HepG2 (cell line): ENCODE measurements at regions not wholly inside any gene's neighbourhood (a gene's known extent, or its start where the extent isn't known, plus 50 kb on each side); places are given as distances from the start of the nearest gene placed in this dataset.

Source experiments
- ATAC-seq: fragments of 200-7000 bp; cut with Tn5 transposase; 3 replicates; pipeline ENCODE4 v1.9.1; 2020; ENCODE audit warnings: mild to moderate bottlenecking, moderate library complexity
- BruUV-seq: library from RNA; stranded (reverse); fragments of 400-500 nt; replicated peaks from 2 replicates; lab custom pipeline; 2021; lab: Mats Ljungman, UMichigan
- CTCF ChIA-PET: fragments of 300-600 bp; formaldehyde crosslinking; extraction: SDS; loops from one replicate; lab custom pipeline; 2021; ENCODE audit warnings: low total read pairs, inconsistent platforms, low intra/inter-chr PET ratio; lab: Yijun Ruan, JAX
- POLR2A ChIA-PET: fragments of 350-600 bp; sonication (Branson Sonifier 250); formaldehyde crosslinking; loops from one replicate; lab custom pipeline; 2020; ENCODE audit warnings: antibody characterized with exemption, inconsistent platforms; lab: Yijun Ruan, JAX
- DNase-seq: peaks from one replicate; pipeline ENCODE4 v3.0.0-alpha.2; 2015; ENCODE audit warnings: low spot score
- FAIRE-seq: peaks from 3 replicates; lab custom pipeline; 2011; peaks lifted over from hg19 to GRCh38; lab: Jason Lieb, UNC
- H2AFZ ChIP-seq: one replicate; pipeline ENCODE4 v1.6.1; 2011; ENCODE audit warnings: low read length, inconsistent platforms
- H3K27ac ChIP-seq: fragments of 300-600 bp; 3 replicates; pipeline ENCODE4 v1.8.0; 2011; ENCODE audit warnings: mixed run types, mild to moderate bottlenecking, mixed read lengths, low read length, inconsistent platforms; ENCODE audit not compliant: insufficient read depth; ENCODE audit errors: extremely low read length
- H3K27me3 ChIP-seq, 2 experiments: fragments of 200-600 bp in 1 of 2; 2 replicates in 1 of 2; 3 replicates in 1 of 2; pipeline versions ENCODE4 v1.6.0 to v1.8.0; 2011; ENCODE audit warnings: low read length in 2 of 2, mild to moderate bottlenecking in 2 of 2, moderate library complexity in 2 of 2, inconsistent platforms in 1 of 2; ENCODE audit not compliant: insufficient read depth in 2 of 2, control insufficient read depth in 1 of 2
- H3K36me3 ChIP-seq, 2 experiments: fragments of 200-600 bp in 1 of 2; replicated peaks in 1 of 2; 2 replicates in 1 of 2; 3 replicates in 1 of 2; pipeline versions ENCODE4 v1.5.1 to v1.8.0; 2011; ENCODE audit warnings: low read length in 2 of 2, inconsistent platforms in 1 of 2; ENCODE audit not compliant: insufficient read depth in 2 of 2, control insufficient read depth in 1 of 2
- H3K4me1 ChIP-seq: 2 replicates; pipeline ENCODE4 v1.5.1; 2012; ENCODE audit warnings: low read length, inconsistent platforms; ENCODE audit not compliant: insufficient read depth
- H3K4me2 ChIP-seq: 2 replicates; pipeline ENCODE4 v1.6.0; 2011; ENCODE audit warnings: low read depth, low read length, inconsistent platforms
- H3K4me3 ChIP-seq, 3 experiments: fragments of 200-600 bp in 1 of 3; sonication (generic), shearing (Covaris generic) in 1 of 3; replicated peaks in 1 of 3; 2 replicates each; pipeline ENCODE4 v1.5.1; 2011 to 2016; ENCODE audit warnings: low read length in 3 of 3, inconsistent platforms in 2 of 3, low read depth in 2 of 3, mild to moderate bottlenecking in 2 of 3, control low read depth in 1 of 3, mixed read lengths in 1 of 3; ENCODE audit not compliant: insufficient read depth in 1 of 3
- H3K79me2 ChIP-seq: one replicate; pipeline ENCODE4 v1.6.1; 2011; ENCODE audit warnings: low read length, inconsistent platforms; ENCODE audit not compliant: insufficient read depth
- H3K9ac ChIP-seq: 2 replicates; pipeline ENCODE4 v1.6.0; 2011; ENCODE audit warnings: mild to moderate bottlenecking, low read depth, low read length, inconsistent platforms; ENCODE audit not compliant: insufficient read depth
- H3K9me3 ChIP-seq: 2 replicates; pipeline ENCODE4 v1.5.1; 2012; ENCODE audit warnings: mild to moderate bottlenecking, low read length
- H4K20me1 ChIP-seq: 2 replicates; pipeline ENCODE4 v1.6.0; 2011; ENCODE audit warnings: inconsistent platforms, mild to moderate bottlenecking, low read length, moderate library complexity; ENCODE audit not compliant: insufficient read depth
- SP5 ChIP-seq: IDR thresholded peaks from 2 replicates; pipeline ENCODE4 v1.6.1; 2016; ENCODE audit warnings: low read depth, borderline replicate concordance
- TBP ChIP-seq: sonication (generic); formaldehyde crosslinking; IDR thresholded peaks from 2 replicates; pipeline ENCODE4 v1.5.0; 2020; ENCODE audit warnings: missing genetic modification reagents
- ZFYVE20 ChIP-seq: sonication (generic); formaldehyde crosslinking; IDR thresholded peaks from 2 replicates; pipeline ENCODE4 v1.8.0; 2023; ENCODE audit warnings: low read depth, mild to moderate bottlenecking, moderate library complexity, missing genetic modification reagents, borderline replicate concordance
- ZNF670 ChIP-seq: sonication (generic); formaldehyde crosslinking; IDR thresholded peaks from 2 replicates; pipeline ENCODE4 v1.8.0; 2022; ENCODE audit warnings: mild to moderate bottlenecking, missing genetic modification reagents, borderline replicate concordance
- WGBS: methylation state at CpG from one replicate; pipeline ENCODE4 v1.1.6; 2017; ENCODE audit warnings: low lambda C conversion rate; 5-methylcytosine and 5-hydroxymethylcytosine counted together
- in situ Hi-C: cut with HindIII; loops from 2 replicates; pipeline ENCODE4 v1.10.0; 2017; ENCODE audit warnings: low pct_unique_long_range_greater_than_20kb; ENCODE audit not compliant: extremely low pct_ligation_motif_present
- intact Hi-C: fragments of 100-400 bp; cut with micrococcal nuclease; formaldehyde crosslinking; loops from one replicate; pipeline ENCODE4 v1.10.0; 2022; ENCODE audit not compliant: unreplicated experiment
- TF ChIP-seq, protein P1 (sequence below), 2 experiments: sonication (generic) in 1 of 2; formaldehyde crosslinking in 1 of 2; IDR thresholded peaks; 2 replicates each; pipeline versions ENCODE4 v1.6.1 to v1.9.0; 2014 to 2022; ENCODE audit warnings: antibody characterized with exemption in 1 of 2, borderline replicate concordance in 1 of 2, inconsistent platforms in 1 of 2, low read depth in 1 of 2, missing genetic modification reagents in 1 of 2
- TF ChIP-seq, protein P2 (sequence below): sonication (generic); formaldehyde crosslinking; IDR thresholded peaks from 2 replicates; pipeline ENCODE4 v1.5.1; 2020; ENCODE audit warnings: missing genetic modification reagents, mild to moderate bottlenecking, borderline replicate concordance
- TF ChIP-seq, protein P3 (sequence below): IDR thresholded peaks from 2 replicates; pipeline ENCODE4 v1.6.1; 2012; ENCODE audit warnings: low read length, improper control_type of control experiment

DNA sequence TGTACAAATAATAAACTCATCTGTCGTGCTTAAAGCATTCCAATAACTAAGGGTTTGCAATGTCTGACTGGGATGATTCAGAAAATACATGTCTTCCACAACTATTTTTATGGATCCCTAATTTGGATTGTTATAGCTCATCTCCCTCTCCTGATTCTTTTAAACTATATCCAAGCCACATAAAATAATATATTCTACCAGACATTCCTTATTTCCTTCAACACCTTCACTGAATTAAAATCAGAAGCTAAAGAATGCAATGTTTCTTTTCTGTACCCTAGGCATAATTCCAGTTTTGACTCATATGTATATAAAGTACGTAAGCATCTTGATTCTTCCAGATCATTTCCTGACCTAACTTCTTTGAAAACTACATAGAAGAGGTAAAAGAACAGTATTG lies 420.4 kb downstream of the EFNB2 start:
- POLR2A ChIA-PET: no interaction called here
- H3K4me3 ChIP-seq: no peak overlapping the region
- H3K36me3 ChIP-seq: no peaks in the 10 kb centered on the region
- no peaks in the 10 kb centered on the region for H3K9me3 ChIP-seq
- no peaks in the 10 kb centered on the region for H3K27me3 ChIP-seq
- H3K27ac ChIP-seq: no peak overlapping the region
- ATAC-seq: no peak
- no peak overlapping the region for H2AFZ ChIP-seq
- BruUV-seq: no TSS peak
- H3K4me2 ChIP-seq: no peak overlapping the region
- no peaks in the 10 kb centered on the region for H3K79me2 ChIP-seq
- no peaks in the 10 kb centered on the region for H4K20me1 ChIP-seq
- no peak overlapping the region for H3K9ac ChIP-seq
- CTCF ChIA-PET: no interaction called here
- no peaks in the 10 kb centered on the region for H3K4me1 ChIP-seq
- no peak for FAIRE-seq
- intact Hi-C loops (no loop called here), in situ Hi-C loops (no loop called here)
- WGBS: 5% methylated on average over 2 of the region's 2 CpGs
- no peak for DNase-seq
- TF ChIP-seq, protein P1, sequence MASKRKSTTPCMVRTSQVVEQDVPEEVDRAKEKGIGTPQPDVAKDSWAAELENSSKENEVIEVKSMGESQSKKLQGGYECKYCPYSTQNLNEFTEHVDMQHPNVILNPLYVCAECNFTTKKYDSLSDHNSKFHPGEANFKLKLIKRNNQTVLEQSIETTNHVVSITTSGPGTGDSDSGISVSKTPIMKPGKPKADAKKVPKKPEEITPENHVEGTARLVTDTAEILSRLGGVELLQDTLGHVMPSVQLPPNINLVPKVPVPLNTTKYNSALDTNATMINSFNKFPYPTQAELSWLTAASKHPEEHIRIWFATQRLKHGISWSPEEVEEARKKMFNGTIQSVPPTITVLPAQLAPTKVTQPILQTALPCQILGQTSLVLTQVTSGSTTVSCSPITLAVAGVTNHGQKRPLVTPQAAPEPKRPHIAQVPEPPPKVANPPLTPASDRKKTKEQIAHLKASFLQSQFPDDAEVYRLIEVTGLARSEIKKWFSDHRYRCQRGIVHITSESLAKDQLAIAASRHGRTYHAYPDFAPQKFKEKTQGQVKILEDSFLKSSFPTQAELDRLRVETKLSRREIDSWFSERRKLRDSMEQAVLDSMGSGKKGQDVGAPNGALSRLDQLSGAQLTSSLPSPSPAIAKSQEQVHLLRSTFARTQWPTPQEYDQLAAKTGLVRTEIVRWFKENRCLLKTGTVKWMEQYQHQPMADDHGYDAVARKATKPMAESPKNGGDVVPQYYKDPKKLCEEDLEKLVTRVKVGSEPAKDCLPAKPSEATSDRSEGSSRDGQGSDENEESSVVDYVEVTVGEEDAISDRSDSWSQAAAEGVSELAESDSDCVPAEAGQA (IDR thresholded peaks at IDR 0.05; ENCODE audit: low read depth): no peak
- TF ChIP-seq, protein P1 (CRISPR knock-in tag; IDR thresholded peaks at IDR 0.05; ENCODE audit: borderline replicate concordance): no peak
- no peak for TF ChIP-seq ZFYVE20 (CRISPR knock-in tag)
- no peak for TF ChIP-seq ZNF670 (CRISPR knock-in tag)
- TF ChIP-seq TBP: no peak
- TF ChIP-seq, protein P2, sequence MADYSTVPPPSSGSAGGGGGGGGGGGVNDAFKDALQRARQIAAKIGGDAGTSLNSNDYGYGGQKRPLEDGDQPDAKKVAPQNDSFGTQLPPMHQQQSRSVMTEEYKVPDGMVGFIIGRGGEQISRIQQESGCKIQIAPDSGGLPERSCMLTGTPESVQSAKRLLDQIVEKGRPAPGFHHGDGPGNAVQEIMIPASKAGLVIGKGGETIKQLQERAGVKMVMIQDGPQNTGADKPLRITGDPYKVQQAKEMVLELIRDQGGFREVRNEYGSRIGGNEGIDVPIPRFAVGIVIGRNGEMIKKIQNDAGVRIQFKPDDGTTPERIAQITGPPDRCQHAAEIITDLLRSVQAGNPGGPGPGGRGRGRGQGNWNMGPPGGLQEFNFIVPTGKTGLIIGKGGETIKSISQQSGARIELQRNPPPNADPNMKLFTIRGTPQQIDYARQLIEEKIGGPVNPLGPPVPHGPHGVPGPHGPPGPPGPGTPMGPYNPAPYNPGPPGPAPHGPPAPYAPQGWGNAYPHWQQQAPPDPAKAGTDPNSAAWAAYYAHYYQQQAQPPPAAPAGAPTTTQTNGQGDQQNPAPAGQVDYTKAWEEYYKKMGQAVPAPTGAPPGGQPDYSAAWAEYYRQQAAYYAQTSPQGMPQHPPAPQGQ (CRISPR knock-in tag): no peak
- no peak for TF ChIP-seq SP5 (CRISPR knock-in tag)
- TF ChIP-seq, protein P3, sequence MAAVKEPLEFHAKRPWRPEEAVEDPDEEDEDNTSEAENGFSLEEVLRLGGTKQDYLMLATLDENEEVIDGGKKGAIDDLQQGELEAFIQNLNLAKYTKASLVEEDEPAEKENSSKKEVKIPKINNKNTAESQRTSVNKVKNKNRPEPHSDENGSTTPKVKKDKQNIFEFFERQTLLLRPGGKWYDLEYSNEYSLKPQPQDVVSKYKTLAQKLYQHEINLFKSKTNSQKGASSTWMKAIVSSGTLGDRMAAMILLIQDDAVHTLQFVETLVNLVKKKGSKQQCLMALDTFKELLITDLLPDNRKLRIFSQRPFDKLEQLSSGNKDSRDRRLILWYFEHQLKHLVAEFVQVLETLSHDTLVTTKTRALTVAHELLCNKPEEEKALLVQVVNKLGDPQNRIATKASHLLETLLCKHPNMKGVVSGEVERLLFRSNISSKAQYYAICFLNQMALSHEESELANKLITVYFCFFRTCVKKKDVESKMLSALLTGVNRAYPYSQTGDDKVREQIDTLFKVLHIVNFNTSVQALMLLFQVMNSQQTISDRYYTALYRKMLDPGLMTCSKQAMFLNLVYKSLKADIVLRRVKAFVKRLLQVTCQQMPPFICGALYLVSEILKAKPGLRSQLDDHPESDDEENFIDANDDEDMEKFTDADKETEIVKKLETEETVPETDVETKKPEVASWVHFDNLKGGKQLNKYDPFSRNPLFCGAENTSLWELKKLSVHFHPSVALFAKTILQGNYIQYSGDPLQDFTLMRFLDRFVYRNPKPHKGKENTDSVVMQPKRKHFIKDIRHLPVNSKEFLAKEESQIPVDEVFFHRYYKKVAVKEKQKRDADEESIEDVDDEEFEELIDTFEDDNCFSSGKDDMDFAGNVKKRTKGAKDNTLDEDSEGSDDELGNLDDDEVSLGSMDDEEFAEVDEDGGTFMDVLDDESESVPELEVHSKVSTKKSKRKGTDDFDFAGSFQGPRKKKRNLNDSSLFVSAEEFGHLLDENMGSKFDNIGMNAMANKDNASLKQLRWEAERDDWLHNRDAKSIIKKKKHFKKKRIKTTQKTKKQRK: no peak
